ENCODE measurements at regions not wholly inside any gene's neighbourhood (a gene's known extent, or its start where the extent isn't known, plus 50 kb on each side); places are given as distances from the start of the nearest gene placed in this dataset.
"Not testable (repeated sequence)": the region's sequence is repeated elsewhere in the genome, so short reads cannot be mapped to it uniquely, and the experiment has no call there.

DNA sequence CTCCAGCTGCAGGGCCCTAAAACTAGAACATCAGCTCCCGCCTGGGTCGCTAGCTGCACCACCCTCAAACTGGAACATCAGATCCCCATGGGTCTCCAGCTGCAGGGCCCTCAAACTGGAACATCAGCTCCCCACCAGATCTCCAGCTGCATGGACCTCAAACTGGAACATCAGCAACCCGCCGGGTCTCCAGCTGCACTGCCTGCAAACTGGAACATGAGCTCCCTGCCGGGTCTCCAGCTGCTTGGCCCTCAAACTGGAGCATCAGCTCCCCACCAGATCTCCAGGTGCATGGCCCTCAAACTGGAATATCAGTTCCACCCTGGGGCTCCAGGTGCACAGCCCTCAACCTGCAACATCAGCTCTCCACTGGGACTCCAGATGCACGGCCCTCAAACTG lies 82.7 kb downstream of the TFRC start:
- 82 to 87% (median 86%) methylated on average over 4 to 6 of the region's 6 CpGs for WGBS, 3 donors
- DNase-seq = not testable (repeated sequence)

GRCh38 chr3:195996314-195996713 lies 85.6 kb downstream of the TFRC start:
- H3K27ac ChIP-seq; DNase-seq; H3K4me1 ChIP-seq (ENCODE audit: insufficient read depth); H3K4me3 ChIP-seq; H3K36me3 ChIP-seq; H3K27me3 ChIP-seq; intact Hi-C loops (cut with DNase I); H3K9me3 ChIP-seq: not testable (repeated sequence)
- 81 to 85% methylated on average over 9 to 11 of the region's 18 CpGs; no CpG with 5 or more reads in 1 of the 3 donors for WGBS, 3 donors

More for the DNA sequence above, 82.7 kb downstream of the TFRC start:
- intact Hi-C loops (cut with DNase I); H3K27me3 ChIP-seq; H3K36me3 ChIP-seq; H3K9me3 ChIP-seq; H3K4me3 ChIP-seq; H3K4me1 ChIP-seq (ENCODE audit: insufficient read depth); H3K27ac ChIP-seq: not testable (repeated sequence)

GRCh38 chr3:195994343-195994742 lies 86.0 kb upstream of the TNK2 start:
- H3K36me3 ChIP-seq; H3K27me3 ChIP-seq; H3K4me3 ChIP-seq; H3K27ac ChIP-seq; H3K4me1 ChIP-seq (ENCODE audit: insufficient read depth); intact Hi-C loops (cut with DNase I); H3K9me3 ChIP-seq: not testable (repeated sequence)
- 11 to 20% methylated on average over 10 to 13 of the region's 14 CpGs; no CpG with 5 or more reads in 1 of the 3 donors for WGBS, 3 donors
- DNase-seq = peak in 2 of 5 donors; percentile 23 to 47

GRCh38 chr3:195993671-195994070 lies 85.3 kb upstream of the TNK2 start:
- H3K36me3 ChIP-seq; DNase-seq; H3K4me3 ChIP-seq; H3K27me3 ChIP-seq; H3K9me3 ChIP-seq; H3K27ac ChIP-seq; H3K4me1 ChIP-seq (ENCODE audit: insufficient read depth); intact Hi-C loops (cut with DNase I): not testable (repeated sequence)
- 88 to 93% methylated on average over 11 of the region's 11 CpGs; no CpG with 5 or more reads in 1 of the 3 donors for WGBS, 3 donors

GRCh38 chr3:195992956-195993595 lies 84.7 kb upstream of the TNK2 start:
- H3K27ac ChIP-seq; DNase-seq; H3K4me3 ChIP-seq; intact Hi-C loops (cut with DNase I); H3K27me3 ChIP-seq; H3K36me3 ChIP-seq; H3K4me1 ChIP-seq (ENCODE audit: insufficient read depth); H3K9me3 ChIP-seq: not testable (repeated sequence)
- 90 to 94% (median 91%) methylated on average over 18 to 20 of the region's 20 CpGs for WGBS, 3 donors

DNA sequence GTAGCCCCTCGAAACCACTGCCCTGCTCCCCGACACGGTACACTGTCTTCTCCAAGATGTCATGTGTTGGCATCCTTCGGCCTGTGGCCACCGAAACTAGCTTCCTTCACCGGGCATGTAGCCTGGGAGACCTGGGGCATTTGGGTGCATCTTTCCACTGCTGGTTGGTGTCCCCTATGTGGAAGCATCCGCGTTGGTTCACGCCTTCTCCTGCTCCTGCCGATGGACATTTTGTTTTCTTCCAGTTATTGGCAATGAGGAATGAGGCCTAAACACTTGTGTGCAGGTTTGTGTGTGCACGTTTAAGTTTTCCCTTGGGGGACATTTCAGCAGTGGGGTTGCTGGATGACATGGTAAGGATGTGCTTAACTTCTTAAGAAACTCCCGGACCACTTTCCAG lies 83.6 kb upstream of the TNK2 start:
- intact Hi-C loops (cut with DNase I); H3K4me1 ChIP-seq (ENCODE audit: insufficient read depth); H3K4me3 ChIP-seq; H3K9me3 ChIP-seq; H3K36me3 ChIP-seq; H3K27me3 ChIP-seq; H3K27ac ChIP-seq; DNase-seq: not testable (repeated sequence)
- 79 to 95% (median 88%) methylated on average over 9 to 12 of the region's 12 CpGs for WGBS, 3 donors

DNA sequence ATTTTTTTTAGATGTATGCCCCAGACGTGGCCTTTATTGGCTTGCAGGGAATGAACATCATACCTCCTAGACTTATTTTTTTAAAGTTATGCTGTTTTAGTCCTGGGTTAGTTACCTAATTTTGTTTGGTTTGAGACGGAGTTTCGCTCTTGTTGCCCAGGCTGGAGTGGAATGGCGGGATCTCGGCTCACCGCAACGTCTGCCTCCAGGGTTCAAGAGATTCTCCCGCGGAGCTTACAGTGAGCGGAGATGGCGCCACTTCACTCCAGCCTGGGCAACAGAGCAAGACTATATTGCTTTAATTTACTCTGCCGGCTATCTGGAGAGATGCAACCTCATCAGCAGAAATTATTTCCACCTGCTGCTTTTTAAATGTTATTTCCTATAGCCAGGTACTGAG lies 82.9 kb upstream of the TNK2 start:
- H3K9me3 ChIP-seq; H3K4me1 ChIP-seq (ENCODE audit: insufficient read depth); intact Hi-C loops (cut with DNase I); H3K36me3 ChIP-seq; H3K4me3 ChIP-seq; H3K27me3 ChIP-seq; H3K27ac ChIP-seq; DNase-seq: not testable (repeated sequence)
- 83 to 91% (median 83%) methylated on average over 12 of the region's 12 CpGs for WGBS, 3 donors

- H3K27me3 ChIP-seq; H3K36me3 ChIP-seq; DNase-seq; H3K9me3 ChIP-seq; intact Hi-C loops (cut with DNase I); H3K4me1 ChIP-seq (ENCODE audit: insufficient read depth): not testable (repeated sequence)
- Histone ChIP-seq H3K27ac (peak overlapping the region in 1 of 2 donors; percentile 80), H3K4me3 (peak overlapping the region; percentile 54)
- WGBS, 3 donors = 30 to 40% (median 37%) methylated on average over 7 of the region's 7 CpGs
Measured at GRCh38 chr3:195990841-195991174, 82.5 kb upstream of the TNK2 start.

All from ovary (tissue), 7 donors.